ENCODE measurements at regions not wholly inside any gene's neighbourhood (a gene's known extent, or its start where the extent isn't known, plus 50 kb on each side); places are given as distances from the start of the nearest gene placed in this dataset.

DNA sequence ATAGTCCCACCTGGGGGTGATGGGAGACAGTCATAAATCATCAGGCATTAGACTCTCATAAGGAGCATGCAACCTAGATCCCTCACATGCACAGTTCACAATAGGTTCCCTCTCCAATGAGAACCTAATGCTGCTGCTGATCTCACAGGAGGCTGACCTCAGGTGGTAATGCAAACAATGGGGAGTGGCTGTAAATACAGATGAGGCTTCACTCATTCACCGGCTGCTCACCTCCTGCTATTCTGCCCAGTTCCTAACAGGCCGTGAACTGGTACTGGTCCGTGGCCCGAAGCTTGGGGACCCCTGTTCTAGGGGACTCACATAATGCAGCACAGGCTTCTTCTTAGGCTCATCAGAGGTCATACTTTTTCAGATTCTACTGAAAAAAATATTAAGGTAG is 625.9 kb upstream of the AGA start:
- no peak for DNase-seq

DNA sequence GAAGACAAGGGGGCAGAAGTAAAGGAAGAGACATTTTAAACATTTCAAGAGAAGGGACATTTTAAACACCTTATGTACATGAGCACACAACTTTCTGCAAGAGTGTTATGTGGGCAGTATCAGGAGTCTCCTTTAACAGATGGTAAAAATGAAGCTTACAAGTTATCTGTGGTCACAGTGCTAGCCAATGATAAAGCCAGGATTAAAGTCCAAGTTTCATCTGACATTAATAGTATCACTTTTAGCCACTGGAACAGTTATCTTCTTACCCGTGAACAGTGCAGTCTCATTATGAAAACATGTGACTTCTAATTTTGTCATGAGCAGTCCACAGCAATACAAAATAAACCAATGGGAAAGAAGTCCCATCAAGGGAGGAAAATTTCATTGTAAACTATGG is 627.9 kb upstream of the AGA start:
- no peak for DNase-seq

DNA sequence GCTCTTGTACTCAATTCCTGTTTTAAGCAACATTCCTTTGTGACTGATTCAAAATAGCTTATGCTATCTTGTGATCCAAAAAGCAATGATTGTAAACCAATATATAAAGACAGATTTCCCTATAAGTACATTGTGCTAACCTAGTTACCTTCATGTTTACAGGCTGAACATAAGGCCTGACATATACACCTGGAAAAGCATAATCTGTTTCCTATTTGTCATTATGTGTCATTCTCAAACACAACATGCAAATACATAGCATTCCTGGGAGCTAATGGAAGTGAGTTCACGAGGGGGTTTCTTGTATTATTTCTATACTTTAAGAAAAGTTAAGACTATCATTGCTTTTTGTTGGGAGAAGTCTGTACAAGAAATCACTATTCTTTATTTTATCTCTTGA is 638.1 kb upstream of the AGA start:
- no peak for DNase-seq

DNA sequence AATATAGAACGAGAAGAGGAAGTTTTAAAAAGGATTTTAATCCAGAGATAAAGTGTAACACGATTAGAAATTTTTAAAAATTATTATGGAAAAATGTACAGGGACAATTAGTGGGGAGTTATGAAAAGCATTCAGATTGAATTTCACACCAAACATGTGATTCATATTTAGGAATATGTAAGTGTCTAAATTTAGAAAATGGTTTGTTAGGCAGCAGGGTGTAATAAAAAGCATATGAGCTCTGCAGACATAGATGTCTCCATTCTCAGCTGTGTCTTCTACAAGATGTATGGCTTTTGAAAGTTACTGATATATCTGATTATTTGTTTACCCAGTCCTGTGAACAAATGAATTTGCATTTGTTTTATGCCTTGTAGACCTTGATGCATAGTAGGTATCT is 638.9 kb upstream of the AGA start:
- no peak for DNase-seq

DNA sequence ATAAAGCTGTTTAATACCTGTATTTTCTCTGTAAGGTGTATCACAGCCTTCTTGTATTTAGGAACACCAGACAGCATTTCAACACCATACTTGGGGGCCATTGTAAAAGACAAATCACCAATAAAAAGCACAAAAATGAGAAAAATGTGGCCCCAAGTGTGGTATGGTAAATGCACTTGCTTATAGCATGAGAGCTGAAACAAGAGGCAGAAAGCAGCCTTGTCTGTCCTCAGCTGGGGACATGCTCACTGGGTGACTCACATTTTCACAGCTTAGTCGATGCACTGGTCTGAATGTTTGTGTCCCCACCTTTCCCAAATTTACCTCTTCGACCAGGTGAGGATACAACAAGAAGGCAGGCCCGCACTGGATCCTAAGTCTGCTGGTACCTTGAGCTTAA is 639.7 kb upstream of the AGA start:
- no peak for DNase-seq

DNA sequence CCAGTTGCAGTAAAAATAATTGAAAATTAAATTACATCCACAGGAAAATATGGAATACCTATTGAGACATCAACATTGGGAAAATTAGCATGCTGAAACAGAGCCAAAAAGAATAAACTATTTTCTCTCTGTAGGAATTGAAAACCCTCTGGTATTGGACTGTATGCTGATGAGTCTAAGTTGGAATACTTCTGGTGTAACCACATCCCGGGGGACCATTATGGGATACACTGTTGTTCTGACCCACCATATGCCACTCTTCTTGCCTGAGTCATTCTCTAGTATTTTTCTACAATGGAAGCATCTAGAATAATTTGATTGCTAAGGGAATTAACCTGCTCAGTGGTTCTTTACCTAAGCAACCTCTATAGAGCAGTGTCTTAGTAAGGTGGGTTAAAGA is 640.7 kb upstream of the AGA start:
- no peak for DNase-seq

DNA sequence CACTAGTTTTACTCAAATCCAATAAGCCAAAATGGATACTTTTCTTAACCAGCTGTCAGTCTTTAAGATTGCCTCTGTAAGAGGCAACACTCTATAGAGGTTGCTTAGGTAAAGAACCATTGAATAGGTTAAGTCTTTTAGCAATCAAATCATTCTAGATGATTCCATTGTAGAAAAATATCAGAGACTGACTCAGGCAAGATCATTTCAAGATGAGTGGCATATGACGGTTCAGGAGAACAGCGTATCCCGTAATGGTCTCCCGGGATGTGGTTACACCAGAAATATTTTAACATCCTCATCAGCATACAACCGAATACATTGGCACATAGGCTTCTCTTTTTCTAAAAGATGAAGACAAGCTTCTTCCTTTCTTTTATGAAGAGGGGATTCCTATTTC is 641.7 kb upstream of the AGA start:
- DNase-seq = no peak

DNA sequence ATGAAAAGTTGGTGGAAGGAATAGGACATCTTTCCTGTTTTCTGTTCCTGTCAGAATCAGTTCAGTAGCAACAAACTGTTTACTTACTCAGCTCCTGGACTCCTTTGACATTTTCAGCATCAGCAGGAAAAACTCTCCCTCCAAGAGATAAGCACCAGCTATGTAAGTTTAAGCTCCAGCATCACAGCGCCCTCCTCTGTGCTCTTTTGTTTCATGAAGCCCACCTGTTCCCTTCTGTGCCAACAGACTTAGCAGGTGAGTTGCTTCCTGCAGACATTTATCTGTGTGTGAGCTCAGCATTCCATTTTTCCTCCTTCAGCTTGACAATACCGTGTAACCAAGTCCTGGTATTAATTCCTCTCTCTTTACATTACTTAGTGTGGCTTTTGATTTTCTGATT is 644.1 kb upstream of the AGA start:
- no peak for DNase-seq

DNA sequence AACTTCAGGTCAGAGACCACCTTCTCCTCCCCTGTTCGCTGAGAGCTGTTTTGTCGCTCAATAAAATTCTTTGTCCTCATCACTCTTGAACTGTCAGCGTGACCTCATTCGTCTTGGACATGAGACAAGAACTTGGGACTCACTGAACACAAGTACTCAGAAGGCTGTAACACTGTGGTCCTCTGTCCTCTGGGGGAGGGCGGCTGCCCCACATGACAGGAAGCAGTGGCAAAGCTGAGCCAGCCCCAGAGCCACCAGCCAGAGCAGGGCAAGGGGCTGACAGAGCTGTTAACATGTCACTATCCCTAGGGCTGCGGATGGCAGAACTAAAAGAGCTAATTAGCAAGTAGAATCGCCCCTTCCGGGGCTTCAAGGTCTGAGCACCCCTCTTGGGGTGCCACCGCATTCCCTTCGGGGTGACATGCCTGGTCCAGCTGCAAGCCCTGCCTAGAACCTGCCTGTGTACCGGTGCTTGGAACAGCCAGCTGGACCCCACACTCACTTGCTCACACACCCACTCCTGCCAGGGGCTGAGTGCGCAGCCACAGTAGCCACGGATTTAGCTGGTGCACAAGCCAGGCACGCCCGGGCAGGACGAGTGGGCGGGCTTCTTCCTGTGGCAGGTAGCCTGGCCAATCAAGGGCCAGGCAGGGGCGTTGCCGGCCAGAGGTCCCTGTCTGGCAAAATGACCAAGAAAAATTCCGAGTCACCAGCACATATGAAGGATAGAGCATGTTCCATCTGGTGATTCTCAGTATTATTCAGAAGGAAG is 648.6 kb upstream of the AGA start:
- no peak for DNase-seq

DNA sequence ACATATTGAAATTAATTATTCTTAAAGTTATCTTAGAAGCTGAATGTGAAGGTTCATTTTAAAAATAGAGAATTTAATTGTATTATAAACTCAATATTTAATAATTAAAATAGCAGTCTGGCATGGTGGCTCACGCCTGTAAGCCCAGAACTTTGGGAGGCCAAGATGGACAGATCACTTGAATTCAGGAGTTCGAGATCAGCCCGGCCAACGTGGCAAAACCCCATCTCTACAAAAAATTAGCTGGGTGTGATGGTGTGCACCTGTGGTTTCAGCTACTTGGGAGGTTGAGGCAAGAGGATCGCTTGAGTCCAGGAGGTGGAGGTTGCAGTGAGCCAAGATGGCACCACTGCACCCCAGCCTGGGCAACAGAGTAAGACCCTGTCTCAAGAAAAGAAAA is 659.9 kb upstream of the AGA start:
- DNase-seq = no peak

DNA sequence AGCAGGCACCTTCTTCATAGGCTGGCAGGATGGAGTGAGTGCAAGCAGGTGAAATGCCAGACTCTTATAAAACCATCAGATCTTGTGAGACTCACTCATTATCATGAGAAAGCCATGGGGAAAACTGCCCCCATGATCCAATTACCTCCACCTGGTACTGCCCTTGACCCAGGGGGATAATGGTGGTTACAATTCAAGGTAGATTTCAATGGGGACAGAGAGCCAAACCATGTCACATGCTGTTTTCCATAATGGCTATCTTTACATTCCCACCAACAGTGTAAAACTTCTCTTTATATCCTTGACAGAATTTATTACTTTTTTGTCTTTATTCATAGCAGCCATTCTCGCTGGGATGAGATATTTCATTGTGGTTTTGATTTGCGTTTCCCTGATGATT is 663.0 kb upstream of the AGA start:
- no peak for DNase-seq

DNA sequence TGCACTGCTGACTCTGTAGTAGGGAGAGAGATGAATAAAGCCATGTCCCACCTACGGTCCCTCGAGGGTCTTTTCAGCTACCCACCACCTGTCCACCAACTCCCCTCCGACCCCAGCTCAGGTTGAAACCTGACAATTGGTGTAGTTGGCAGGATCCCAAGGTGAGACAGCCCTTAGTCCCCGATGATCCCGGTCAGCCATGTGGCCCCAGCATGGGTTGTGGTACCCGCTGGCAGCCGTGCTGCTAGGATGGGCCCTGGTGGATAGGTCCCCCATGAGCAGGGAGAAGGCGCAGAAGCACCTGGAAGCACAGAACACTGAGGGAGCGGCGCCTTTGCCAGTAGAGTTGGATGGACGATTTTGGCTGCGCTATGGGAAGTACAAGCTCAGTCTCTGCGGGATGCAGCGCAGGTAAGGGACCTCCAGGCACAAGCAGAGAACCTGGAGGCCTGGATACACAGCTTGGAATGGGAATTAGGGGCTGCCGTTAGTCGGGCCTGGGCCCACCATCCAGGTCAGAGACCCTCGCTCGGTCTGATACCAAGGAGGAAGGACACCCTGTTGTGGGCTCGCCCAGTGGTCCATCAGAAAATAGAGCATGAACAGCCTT is 694.6 kb upstream of the AGA start:
- DNase-seq = no peak

DNA sequence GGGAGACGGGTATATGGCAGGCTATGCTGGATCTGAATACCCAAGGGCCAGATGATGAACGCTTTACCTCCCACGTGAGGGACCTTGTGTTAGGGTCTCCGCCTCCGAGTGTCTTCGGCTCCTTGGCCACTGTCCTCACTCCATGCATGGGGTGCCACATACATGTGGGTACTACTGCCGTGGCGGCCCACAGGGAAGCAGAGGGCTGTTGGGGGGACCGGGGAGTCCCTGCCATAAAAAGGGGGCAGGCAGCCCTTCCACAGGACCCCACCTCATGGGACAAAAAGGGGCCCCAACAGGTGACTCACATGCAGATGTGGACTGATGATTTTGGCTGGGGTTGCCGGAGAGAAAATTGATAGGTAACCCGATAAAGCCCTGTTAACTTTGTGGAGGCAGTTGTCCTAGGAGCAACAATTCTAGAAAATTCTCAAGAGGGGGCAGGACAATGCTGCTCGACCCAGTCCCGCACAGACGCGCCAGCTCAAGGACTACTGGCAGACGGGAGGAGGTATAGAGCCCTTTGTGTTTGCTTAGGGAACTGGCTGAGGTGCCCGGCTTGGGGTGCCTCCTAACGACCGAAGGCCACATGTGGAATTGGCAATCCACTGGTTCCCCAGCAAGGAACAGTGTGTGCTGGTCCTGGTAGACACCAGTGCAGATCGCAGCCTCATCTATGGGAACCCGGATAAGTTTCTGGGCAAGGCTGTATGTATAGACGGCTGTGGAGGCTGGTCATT is 695.7 kb upstream of the AGA start:
- no peak for DNase-seq

DNA sequence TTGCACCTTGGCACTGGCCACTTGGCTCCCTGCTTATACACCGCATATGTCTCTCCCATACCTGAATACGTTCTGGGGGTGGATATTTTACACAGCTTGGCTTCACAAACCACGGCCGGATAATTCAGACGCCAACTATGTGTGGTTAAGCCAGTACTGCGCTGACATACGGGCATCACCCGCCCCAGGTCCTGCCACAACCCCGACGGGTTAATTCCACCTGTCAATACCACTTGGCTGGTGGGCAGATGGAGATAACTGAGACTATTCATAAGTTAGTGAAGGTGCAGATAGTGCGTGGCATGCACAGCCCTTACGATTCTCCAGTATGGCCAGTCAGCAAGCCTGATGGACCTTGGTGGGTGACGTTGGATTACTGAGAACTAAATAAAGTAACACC is 696.3 kb upstream of the AGA start:
- no peak for DNase-seq

DNA sequence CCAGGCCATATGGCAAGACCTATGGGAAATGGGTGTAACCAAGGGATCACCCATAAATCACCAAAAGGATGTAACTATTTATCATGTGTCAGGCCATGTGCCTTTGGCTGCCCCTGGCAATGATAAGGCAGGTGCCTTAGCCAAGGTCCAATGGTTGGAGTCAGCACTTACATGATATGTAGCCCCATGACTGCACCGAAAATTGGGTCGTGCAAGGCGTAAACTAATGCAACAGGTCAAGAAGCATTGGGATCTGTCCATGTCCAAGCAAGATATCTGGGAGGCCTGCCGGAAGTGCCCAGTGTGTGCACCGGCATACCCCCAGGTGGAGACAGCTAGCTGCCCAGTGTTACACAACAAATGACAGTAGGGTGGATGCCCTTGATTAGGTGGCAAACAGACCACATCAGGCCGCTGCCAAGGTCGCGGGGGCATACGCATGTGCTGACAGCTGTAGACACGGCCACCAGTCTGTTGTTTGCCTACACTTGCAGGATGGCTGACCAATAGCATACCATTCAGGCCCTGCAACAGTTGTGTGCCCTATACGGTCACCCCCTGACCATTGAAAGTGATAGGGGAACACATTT is 698.2 kb upstream of the AGA start:
- no peak for DNase-seq

DNA sequence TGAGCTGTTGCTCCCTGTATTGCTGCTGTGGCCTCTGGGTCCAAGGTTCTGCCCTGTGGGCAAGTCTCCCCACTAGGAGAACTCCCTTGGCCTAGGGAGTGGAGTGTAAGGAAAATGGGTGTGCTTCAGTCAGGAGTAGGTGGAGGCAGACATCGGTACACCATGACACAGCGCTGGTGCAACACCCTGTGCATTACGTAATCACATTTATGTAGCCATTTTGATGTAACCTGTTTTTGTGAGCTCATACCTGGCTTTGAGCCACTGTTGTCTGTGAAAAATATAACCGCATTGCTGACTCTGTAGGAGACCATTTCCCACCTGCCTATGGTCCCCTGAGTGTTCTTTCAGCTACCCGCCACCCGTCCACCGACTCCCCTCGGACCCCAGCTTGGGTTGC is 700.5 kb upstream of the AGA start:
- DNase-seq = no peak

DNA sequence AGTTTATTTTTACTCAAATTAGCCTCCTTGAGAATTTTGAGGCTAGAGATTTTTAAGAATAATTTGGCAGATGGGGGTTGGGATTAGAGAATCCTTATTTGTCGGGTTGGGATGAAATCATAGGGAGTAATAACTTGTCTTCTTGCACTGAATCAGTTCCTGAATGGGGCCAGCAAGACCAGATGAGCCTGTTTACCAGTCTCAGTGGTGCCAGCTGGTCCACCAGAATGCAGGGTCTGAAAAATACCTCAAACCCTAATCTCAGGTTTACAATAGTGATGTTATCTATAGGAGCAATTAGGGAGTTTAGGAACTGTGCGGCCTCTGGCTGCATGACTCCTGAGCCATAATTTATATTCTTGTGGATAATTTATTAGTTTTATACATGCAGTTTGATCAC is 705.9 kb upstream of the AGA start:
- no peak for DNase-seq

DNA sequence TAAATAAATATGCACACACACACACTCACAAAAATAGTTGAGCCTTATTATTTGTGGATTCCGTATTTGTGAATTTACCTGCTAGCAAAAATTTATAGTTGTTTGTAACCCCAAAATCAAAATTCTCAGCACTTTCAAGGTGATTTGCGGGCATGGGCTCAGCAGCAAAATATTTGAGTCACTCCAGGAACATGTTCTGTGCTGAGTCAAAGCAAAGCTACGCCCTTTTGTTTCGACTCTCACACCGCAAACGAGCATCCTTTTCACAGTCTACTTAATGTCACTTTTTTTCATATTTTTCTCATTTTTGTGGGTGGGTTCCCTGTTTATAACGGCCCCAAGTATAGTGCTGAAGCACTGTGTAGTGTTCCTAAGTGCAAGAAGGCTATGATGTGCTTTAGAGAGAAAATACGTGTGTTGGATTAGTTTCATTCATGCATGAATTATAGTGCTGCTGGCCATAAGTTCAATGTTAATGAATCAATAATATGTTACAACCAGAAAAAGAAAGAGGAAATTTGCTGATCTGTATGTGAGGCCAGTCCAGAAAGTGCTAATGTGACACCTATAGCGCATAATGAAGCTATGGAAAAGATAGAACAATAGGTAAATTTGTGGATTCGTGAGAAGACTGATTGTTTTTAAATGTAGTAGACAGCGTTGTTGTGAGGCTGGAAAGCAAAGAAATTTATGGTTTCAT is 723.2 kb upstream of the AGA start:
- no peak for DNase-seq

DNA sequence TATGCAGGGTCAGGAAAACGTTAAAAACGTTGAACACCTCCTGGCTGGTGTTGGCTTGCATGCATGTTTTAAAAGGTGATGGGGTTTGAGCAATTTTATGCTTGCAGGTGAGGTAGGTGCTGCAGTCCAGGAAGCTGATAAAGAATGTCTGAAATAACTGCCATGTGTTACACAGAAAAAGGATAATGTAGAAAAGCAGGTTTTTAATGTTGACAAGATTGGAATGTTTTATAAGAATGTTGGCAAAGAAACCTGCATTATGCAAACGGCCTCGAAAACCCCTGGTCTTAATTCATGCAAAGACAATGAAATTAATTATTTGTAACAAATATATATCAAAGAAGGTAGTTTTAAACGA is 723.7 kb upstream of the AGA start:
- no peak for DNase-seq

DNA sequence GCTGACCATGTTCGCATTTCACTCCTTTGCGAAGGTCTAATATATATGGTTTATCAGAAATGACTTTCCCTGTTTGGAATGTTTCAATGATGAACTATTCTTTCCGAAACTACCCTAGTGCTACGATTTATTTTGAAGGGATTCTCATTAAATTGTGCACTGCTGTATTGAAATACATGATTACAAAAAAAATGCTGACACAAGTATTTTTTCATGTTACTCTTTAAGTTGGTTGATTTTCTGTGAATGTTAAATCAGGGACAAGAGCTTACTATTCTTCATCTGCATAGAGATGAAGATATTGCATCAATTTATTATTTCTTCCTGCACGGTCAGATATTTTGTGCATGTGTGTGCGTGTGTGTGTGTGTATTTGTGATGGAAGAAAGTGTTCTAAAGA is 731.5 kb upstream of the AGA start:
- DNase-seq = no peak

DNA sequence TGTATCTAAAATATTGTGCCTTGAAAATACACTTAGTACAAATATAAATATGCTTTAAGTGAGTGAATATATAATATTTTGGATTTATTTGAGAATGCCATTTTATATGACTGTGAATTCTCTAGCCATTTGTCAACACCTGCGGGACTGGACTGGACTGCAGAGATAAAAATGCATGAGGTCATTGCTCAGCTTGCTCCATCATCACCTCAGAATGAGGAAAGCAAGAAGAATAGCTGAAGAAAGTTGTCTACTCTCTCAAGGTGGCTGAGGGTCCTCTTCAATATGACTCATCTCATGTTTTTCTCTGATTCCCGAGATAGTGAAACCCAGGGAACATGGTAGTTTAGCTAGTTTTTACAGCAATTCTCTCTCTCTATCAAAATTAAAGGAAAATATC is 732.5 kb upstream of the AGA start:
- no peak for DNase-seq

DNA sequence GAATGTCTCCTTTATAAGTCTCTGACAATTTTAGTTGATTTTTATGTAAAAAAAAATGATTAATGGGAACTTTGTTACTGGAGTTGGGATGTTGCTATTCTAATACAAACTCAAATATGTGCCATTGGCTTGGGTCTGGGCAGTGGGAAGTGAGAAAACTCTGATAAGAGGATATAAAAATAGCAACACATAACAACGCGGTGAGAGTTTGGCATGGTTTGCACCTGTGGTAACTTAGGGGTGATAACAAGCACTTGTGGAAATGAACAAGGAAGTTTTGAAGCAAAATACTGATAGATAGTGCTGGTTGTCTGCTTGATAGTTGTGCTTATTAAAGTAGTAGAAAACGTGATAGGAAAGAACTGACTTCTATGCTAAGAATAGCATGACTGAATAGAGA is 743.3 kb upstream of the AGA start:
- DNase-seq = no peak

DNA sequence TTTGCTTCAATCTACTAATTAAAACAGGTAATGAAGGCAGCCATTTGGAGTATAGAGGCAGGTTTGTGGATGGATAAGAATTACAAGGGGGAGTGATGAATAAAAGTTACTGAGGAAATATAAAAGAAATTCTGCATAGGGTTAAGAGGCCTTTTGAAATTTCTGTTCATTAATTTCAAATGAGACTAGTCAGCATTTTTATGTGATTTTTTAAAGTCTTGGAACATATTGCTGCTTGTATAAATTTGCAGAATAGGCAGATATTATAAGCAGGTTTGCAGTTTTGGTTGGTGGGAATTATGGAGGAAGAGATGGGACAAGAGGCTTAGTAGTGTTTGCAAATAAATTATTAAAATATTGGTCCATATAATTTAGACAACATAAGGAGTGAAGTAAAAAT is 750.4 kb upstream of the AGA start:
- DNase-seq = no peak
